Muscle of leg (tissue), 3 donors: ENCODE measurements at regions not wholly inside any gene's neighbourhood (a gene's known extent, or its start where the extent isn't known, plus 50 kb on each side); places are given as distances from the start of the nearest gene placed in this dataset.
"Not testable (repeated sequence)": the region's sequence is repeated elsewhere in the genome, so short reads cannot be mapped to it uniquely, and the experiment has no call there.

ENCODE experiments used
- DNase-seq: peaks from one replicate; pipeline ENCODE4 v3.0.0; 2013
- H3K27ac ChIP-seq: one replicate; pipeline ENCODE4 v1.5.1; 2013; ENCODE audit warnings: mild to moderate bottlenecking, low read length, control low read depth
- H3K27me3 ChIP-seq: one replicate; pipeline ENCODE4 v1.6.1; 2013; ENCODE audit warnings: low read length; ENCODE audit not compliant: control insufficient read depth, insufficient read depth
- H3K36me3 ChIP-seq: one replicate; pipeline ENCODE4 v1.6.1; 2013; ENCODE audit warnings: low read length; ENCODE audit not compliant: control insufficient read depth, insufficient read depth
- H3K4me1 ChIP-seq: one replicate; pipeline ENCODE4 v1.6.1; 2013; ENCODE audit warnings: low read length; ENCODE audit not compliant: control insufficient read depth, insufficient read depth
- H3K4me3 ChIP-seq: one replicate; pipeline ENCODE4 v1.5.1; 2013; ENCODE audit warnings: low read length, control low read depth
- H3K9me3 ChIP-seq: replicated peaks from 2 replicates; pipeline ENCODE4 v1.6.1; 2013; ENCODE audit warnings: low read depth, low read length; ENCODE audit not compliant: control insufficient read depth
- WGBS: methylation state at CpG from one replicate; pipeline ENCODE4 v1.1.5; 2013; ENCODE audit warnings: missing lambda C conversion rate; ENCODE audit not compliant: insufficient coverage; 5-methylcytosine and 5-hydroxymethylcytosine counted together

GRCh38 chr21:6133852-6134630 lies 4387.3 kb upstream of the TPTE start:
- H3K4me3 ChIP-seq, H3K4me1 ChIP-seq, H3K27ac ChIP-seq, H3K9me3 ChIP-seq, DNase-seq, H3K27me3 ChIP-seq, H3K36me3 ChIP-seq: not testable (repeated sequence)
- WGBS: no CpG with 5 or more reads among the region's 22 CpGs

- not testable (repeated sequence) for H3K27ac ChIP-seq, H3K9me3 ChIP-seq, H3K36me3 ChIP-seq, H3K4me1 ChIP-seq, DNase-seq, H3K27me3 ChIP-seq, H3K4me3 ChIP-seq
- WGBS: no CpG with 5 or more reads among the region's 11 CpGs
Measured at GRCh38 chr21:6136732-6137131, 4384.7 kb upstream of the TPTE start.

- not testable (repeated sequence) for DNase-seq, H3K27ac ChIP-seq, H3K36me3 ChIP-seq, H3K4me1 ChIP-seq, H3K4me3 ChIP-seq, H3K27me3 ChIP-seq, H3K9me3 ChIP-seq
- WGBS: no CpG with 5 or more reads among the region's 46 CpGs
Measured at GRCh38 chr21:6138244-6139136, 4382.9 kb upstream of the TPTE start.

- not testable (repeated sequence) for H3K27ac ChIP-seq, H3K4me3 ChIP-seq, H3K9me3 ChIP-seq, DNase-seq, H3K36me3 ChIP-seq, H3K4me1 ChIP-seq, H3K27me3 ChIP-seq
- no CpG with 5 or more reads among the region's 10 CpGs for WGBS
Measured at GRCh38 chr21:6139331-6139730, 4382.1 kb upstream of the TPTE start.

GRCh38 chr21:6139862-6140261 lies 4381.5 kb upstream of the TPTE start:
- DNase-seq: not testable (repeated sequence)

GRCh38 chr21:6140467-6141137 lies 4380.8 kb upstream of the TPTE start:
- not testable (repeated sequence) for H3K9me3 ChIP-seq, H3K4me3 ChIP-seq, H3K4me1 ChIP-seq, H3K36me3 ChIP-seq, H3K27ac ChIP-seq, H3K27me3 ChIP-seq, DNase-seq
- WGBS: no CpG with 5 or more reads among the region's 27 CpGs

More at GRCh38 chr21:6139862-6140261, 4381.5 kb upstream of the TPTE start:
- H3K27me3 ChIP-seq, H3K36me3 ChIP-seq, H3K4me1 ChIP-seq, H3K27ac ChIP-seq, H3K4me3 ChIP-seq, H3K9me3 ChIP-seq: not testable (repeated sequence)
- WGBS: no CpG with 5 or more reads among the region's 3 CpGs

DNA sequence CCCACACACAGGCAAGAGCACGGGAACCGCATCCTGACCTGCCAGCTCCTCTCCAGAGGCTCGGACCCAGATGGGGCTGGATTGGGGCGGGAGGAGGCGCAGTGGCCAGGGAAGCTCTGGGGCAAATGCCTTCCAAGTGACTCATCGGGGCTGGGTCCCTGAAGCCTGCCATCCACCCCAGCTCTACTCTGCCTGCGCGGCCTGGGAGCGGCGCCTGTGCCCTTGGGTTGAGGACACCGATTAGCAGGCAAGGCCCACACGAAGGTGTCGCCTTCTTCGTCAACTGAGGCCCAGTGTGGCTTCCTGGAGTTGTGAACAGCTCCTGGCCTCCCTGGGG lies 4380.3 kb upstream of the TPTE start:
- not testable (repeated sequence) for H3K4me1 ChIP-seq, H3K27ac ChIP-seq, H3K27me3 ChIP-seq, H3K36me3 ChIP-seq, H3K9me3 ChIP-seq, DNase-seq, H3K4me3 ChIP-seq
- WGBS: no CpG with 5 or more reads among the region's 14 CpGs

GRCh38 chr21:6153154-6153553 lies 4368.2 kb upstream of the TPTE start:
- H3K9me3 ChIP-seq, DNase-seq, H3K4me3 ChIP-seq, H3K27ac ChIP-seq, H3K36me3 ChIP-seq, H3K27me3 ChIP-seq, H3K4me1 ChIP-seq: not testable (repeated sequence)
- no CpG with 5 or more reads among the region's 4 CpGs for WGBS

- H3K27ac ChIP-seq, H3K4me1 ChIP-seq, DNase-seq, H3K36me3 ChIP-seq, H3K27me3 ChIP-seq, H3K4me3 ChIP-seq, H3K9me3 ChIP-seq: not testable (repeated sequence)
- WGBS: no CpG with 5 or more reads among the region's 30 CpGs
Measured at GRCh38 chr21:6154524-6155320, 4366.7 kb upstream of the TPTE start.
